NB4 (cell line): ENCODE measurements at regions not wholly inside any gene's neighbourhood (a gene's known extent, or its start where the extent isn't known, plus 50 kb on each side); places are given as distances from the start of the nearest gene placed in this dataset.

ENCODE experiments used
- POLR2A ChIP-seq: IDR thresholded peaks from 2 replicates; pipeline ENCODE4 v1.6.1; 2011; ENCODE audit warnings: mild to moderate bottlenecking; ENCODE audit not compliant: insufficient read length; ENCODE audit errors: extremely low read depth
- TF ChIP-seq, protein P1 (sequence below): IDR thresholded peaks from one replicate; pipeline ENCODE4 v1.5.1; 2012; ENCODE audit warnings: low read depth, low read length
- TF ChIP-seq, protein P2 (sequence below): IDR thresholded peaks from 2 replicates; pipeline ENCODE4 v1.6.1; 2011; ENCODE audit warnings: low read depth, low read length

DNA sequence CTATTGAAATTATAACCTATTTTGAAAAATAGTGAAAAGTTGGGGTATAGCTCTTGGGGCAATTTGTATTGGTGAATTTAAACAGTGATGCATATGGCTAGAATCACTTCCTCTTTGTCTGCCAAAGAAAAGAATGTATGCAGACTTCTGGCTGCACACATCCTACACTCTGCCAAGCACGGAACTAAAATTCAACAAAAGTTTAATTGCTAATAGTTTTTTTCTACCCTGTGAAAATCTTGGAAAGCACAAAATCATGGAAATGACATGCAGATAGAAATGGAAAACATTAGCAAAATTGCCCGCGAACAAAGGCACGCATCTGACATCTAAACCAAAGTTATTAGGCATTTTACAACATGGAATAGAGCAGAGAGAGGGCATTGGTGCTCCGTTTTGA lies 106.4 kb upstream of the PDE10A start:
- TF ChIP-seq, protein P1, sequence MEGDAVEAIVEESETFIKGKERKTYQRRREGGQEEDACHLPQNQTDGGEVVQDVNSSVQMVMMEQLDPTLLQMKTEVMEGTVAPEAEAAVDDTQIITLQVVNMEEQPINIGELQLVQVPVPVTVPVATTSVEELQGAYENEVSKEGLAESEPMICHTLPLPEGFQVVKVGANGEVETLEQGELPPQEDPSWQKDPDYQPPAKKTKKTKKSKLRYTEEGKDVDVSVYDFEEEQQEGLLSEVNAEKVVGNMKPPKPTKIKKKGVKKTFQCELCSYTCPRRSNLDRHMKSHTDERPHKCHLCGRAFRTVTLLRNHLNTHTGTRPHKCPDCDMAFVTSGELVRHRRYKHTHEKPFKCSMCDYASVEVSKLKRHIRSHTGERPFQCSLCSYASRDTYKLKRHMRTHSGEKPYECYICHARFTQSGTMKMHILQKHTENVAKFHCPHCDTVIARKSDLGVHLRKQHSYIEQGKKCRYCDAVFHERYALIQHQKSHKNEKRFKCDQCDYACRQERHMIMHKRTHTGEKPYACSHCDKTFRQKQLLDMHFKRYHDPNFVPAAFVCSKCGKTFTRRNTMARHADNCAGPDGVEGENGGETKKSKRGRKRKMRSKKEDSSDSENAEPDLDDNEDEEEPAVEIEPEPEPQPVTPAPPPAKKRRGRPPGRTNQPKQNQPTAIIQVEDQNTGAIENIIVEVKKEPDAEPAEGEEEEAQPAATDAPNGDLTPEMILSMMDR: no peak
- TF ChIP-seq, protein P2, sequence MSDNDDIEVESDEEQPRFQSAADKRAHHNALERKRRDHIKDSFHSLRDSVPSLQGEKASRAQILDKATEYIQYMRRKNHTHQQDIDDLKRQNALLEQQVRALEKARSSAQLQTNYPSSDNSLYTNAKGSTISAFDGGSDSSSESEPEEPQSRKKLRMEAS: no peak
- TF ChIP-seq POLR2A: no peak
